DOHH2 (cell line): ENCODE measurements at regions not wholly inside any gene's neighbourhood (a gene's known extent, or its start where the extent isn't known, plus 50 kb on each side); places are given as distances from the start of the nearest gene placed in this dataset.

Source experiments
- H3F3A ChIP-seq: fragments of 200-600 bp; sonication (generic), shearing (Covaris generic); 2 replicates; pipeline ENCODE4 v1.6.0; 2016; ENCODE audit warnings: antibody characterized with exemption, mild to moderate bottlenecking; ENCODE audit not compliant: control insufficient read depth, insufficient read depth
- H3K27ac ChIP-seq: fragments of 200-600 bp; sonication (generic); 2 replicates; pipeline ENCODE4 v1.5.1; 2014; ENCODE audit warnings: low read depth, mild to moderate bottlenecking, low read length, moderate library complexity
- H3K27me3 ChIP-seq: fragments of 200-600 bp; sonication (generic); 2 replicates; pipeline ENCODE4 v1.6.1; 2014; ENCODE audit warnings: mild to moderate bottlenecking, low read length, mixed read lengths; ENCODE audit not compliant: control insufficient read depth
- H3K36me3 ChIP-seq: fragments of 200-600 bp; sonication (generic); 2 replicates; pipeline ENCODE4 v1.6.1; 2014; ENCODE audit warnings: mild to moderate bottlenecking, low read length, moderate library complexity, mixed read lengths; ENCODE audit not compliant: control insufficient read depth
- H3K4me1 ChIP-seq: fragments of 200-600 bp; sonication (generic); 2 replicates; pipeline ENCODE4 v1.6.1; 2014; ENCODE audit warnings: mild to moderate bottlenecking, low read length, mixed read lengths; ENCODE audit not compliant: control insufficient read depth
- H3K4me2 ChIP-seq: fragments of 200-600 bp; sonication (generic); 2 replicates; pipeline ENCODE4 v1.6.0; 2014; ENCODE audit warnings: mild to moderate bottlenecking, low read length, moderate library complexity
- H3K4me3 ChIP-seq: fragments of 200-600 bp; sonication (generic); 2 replicates; pipeline ENCODE4 v1.5.1; 2014; ENCODE audit warnings: mild to moderate bottlenecking, low read length, mixed read lengths
- H3K79me2 ChIP-seq: fragments of 200-600 bp; sonication (generic); 2 replicates; pipeline ENCODE4 v1.6.1; 2014; ENCODE audit warnings: mild to moderate bottlenecking, low read length, mixed read lengths; ENCODE audit not compliant: control insufficient read depth
- H3K9me2 ChIP-seq: fragments of 200-600 bp; sonication (generic); replicated peaks from 2 replicates; pipeline ENCODE4 v1.6.1; 2014; ENCODE audit warnings: mild to moderate bottlenecking, low read length, mixed read lengths; ENCODE audit not compliant: control insufficient read depth
- H3K9me3 ChIP-seq: fragments of 200-600 bp; sonication (generic); 2 replicates; pipeline ENCODE4 v1.6.1; 2014; ENCODE audit warnings: antibody characterized with exemption, low read length, mixed read lengths; ENCODE audit not compliant: control insufficient read depth, insufficient read depth
- H4K20me1 ChIP-seq: fragments of 200-600 bp; sonication (generic); 2 replicates; pipeline ENCODE4 v1.6.0; 2014; ENCODE audit warnings: low read depth, mild to moderate bottlenecking, antibody characterized with exemption, low read length, moderate library complexity; ENCODE audit not compliant: control insufficient read depth, insufficient read depth
- CTCF ChIP-seq: fragments of 200-600 bp; sonication (generic); IDR thresholded peaks from one replicate; pipeline ENCODE4 v1.5.1; 2014; ENCODE audit warnings: antibody characterized with exemption, mild to moderate bottlenecking, low read depth, low read length; ENCODE audit not compliant: poor library complexity, severe bottlenecking
- EZH2phosphoT487 ChIP-seq: fragments of 200-600 bp; sonication (generic); IDR thresholded peaks from 2 replicates; pipeline ENCODE4 v1.6.1; 2017; ENCODE audit warnings: borderline replicate concordance, mild to moderate bottlenecking, antibody characterized with exemption, low read length, moderate library complexity, mixed read lengths

DNA sequence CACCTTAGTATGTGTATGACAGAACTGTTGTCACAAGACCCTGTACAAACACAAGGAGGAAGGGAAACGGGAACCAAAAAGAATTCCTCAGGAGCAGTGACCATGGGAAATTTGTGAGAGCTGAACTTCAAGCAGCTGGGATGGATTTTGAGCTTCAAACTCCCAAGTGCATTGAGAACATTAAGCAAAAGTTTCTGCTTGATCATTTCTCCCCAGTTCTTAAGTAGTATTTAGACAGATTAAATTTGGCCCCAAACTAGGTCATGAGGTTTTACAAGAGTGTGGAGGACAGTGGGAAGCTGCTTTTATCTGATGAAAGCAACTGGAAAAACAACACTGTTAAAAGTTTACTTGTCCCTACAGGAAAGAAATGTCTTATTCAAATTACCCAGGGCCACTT lies 206.0 kb upstream of the DCN start:
- H3K4me1 ChIP-seq, result no peaks in the 10 kb centered on the region
- no peaks in the 10 kb centered on the region for H3K36me3 ChIP-seq
- H3K4me2 ChIP-seq, result no peak overlapping the region
- H3K9me2 ChIP-seq, result no peaks in the 10 kb centered on the region
- no peak overlapping the region for H3K27ac ChIP-seq
- no peaks in the 10 kb centered on the region for H3K79me2 ChIP-seq
- H3K4me3 ChIP-seq, result no peak overlapping the region
- H3F3A ChIP-seq, result no peaks in the 10 kb centered on the region
- H4K20me1 ChIP-seq, result no peaks in the 10 kb centered on the region
- 0 out of 2 replicates have a peak, but pooled peaks cover 5% of the 10 kb centered on the region for H3K27me3 ChIP-seq
- TF ChIP-seq EZH2phosphoT487 (no peak), CTCF (no peak)
- no peaks in the 10 kb centered on the region for H3K9me3 ChIP-seq

DNA sequence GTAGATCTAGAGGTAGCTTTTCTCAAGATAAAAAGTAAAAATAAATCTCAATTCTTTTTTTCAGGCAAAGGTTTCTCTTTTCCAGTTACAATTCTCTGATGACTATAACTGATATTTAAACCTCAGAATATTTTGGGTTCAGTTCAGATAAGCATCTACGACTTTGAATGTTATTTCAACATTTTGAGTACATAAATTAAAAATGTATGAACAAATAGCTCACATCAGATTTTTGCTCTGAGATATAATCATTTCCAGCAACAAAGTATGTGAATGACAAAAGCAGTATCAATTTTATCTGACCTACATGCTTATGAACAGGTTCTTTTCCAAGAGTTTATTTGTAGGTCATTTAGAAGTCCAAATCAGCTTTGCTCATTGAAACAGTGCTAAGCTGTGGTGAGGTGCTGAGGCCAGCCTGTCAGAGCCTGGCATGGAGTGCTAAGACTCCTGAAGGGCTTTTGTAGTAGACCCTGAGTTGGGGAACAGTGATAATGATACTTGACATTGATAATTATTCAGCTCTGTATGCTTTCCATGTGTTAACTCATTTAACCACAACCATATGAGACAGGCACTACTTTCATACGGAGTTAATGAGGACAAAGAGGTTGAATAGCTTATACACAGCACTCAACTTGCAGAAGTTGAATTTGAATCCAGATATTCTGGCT lies 205.0 kb upstream of the DCN start:
- no peak overlapping the region for H3K4me3 ChIP-seq
- no peaks in the 10 kb centered on the region for H3K9me3 ChIP-seq
- H3K27ac ChIP-seq, result no peak overlapping the region
- no peaks in the 10 kb centered on the region for H3F3A ChIP-seq
- no peaks in the 10 kb centered on the region for H4K20me1 ChIP-seq
- no peak overlapping the region for H3K4me2 ChIP-seq
- H3K9me2 ChIP-seq, result no peaks in the 10 kb centered on the region
- H3K27me3 ChIP-seq, result 0 out of 2 replicates have a peak, but pooled peaks cover 5% of the 10 kb centered on the region
- TF ChIP-seq EZH2phosphoT487 (no peak), CTCF (no peak)
- H3K4me1 ChIP-seq, result no peaks in the 10 kb centered on the region
- no peaks in the 10 kb centered on the region for H3K36me3 ChIP-seq
- H3K79me2 ChIP-seq, result no peaks in the 10 kb centered on the region

DNA sequence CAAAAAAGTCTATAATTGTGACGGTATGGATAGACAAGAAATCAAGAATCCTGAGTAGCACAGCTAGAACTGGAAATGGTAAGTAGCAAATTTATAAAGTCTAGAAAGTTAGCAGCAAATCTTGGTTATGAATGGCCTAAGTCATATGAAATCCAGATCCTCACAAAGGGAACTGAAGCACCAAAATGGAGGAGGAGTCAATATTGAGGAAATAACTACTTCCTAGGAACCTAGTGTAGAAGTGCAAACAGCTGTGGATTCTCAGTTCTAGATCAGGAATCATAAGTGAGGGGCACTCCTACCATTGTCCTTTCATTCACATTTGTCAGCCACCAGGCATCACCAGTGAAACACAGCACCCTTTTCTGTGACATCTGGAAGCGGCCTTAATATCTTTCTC lies 202.2 kb upstream of the DCN start:
- H3K4me1 ChIP-seq, result peaks cover 9% of the 10 kb centered on the region; the same call in 1 of the 2 replicates
- H3K27ac ChIP-seq, result no peak overlapping the region
- H3F3A ChIP-seq, result no peaks in the 10 kb centered on the region
- TF ChIP-seq EZH2phosphoT487 (no peak), CTCF (no peak)
- no peaks in the 10 kb centered on the region for H3K36me3 ChIP-seq
- H3K4me3 ChIP-seq, result no peak overlapping the region
- H3K9me3 ChIP-seq, result no peaks in the 10 kb centered on the region
- H3K4me2 ChIP-seq, result no peak overlapping the region
- no peaks in the 10 kb centered on the region for H3K79me2 ChIP-seq
- H3K27me3 ChIP-seq, result 0 out of 2 replicates have a peak, but pooled peaks cover 5% of the 10 kb centered on the region
- H4K20me1 ChIP-seq, result no peaks in the 10 kb centered on the region
- no peaks in the 10 kb centered on the region for H3K9me2 ChIP-seq
